ENCODE measurements at regions not wholly inside any gene's neighbourhood (a gene's known extent, or its start where the extent isn't known, plus 50 kb on each side); places are given as distances from the start of the nearest gene placed in this dataset.
"Not testable (repeated sequence)": the region's sequence is repeated elsewhere in the genome, so short reads cannot be mapped to it uniquely, and the experiment has no call there.

DNA sequence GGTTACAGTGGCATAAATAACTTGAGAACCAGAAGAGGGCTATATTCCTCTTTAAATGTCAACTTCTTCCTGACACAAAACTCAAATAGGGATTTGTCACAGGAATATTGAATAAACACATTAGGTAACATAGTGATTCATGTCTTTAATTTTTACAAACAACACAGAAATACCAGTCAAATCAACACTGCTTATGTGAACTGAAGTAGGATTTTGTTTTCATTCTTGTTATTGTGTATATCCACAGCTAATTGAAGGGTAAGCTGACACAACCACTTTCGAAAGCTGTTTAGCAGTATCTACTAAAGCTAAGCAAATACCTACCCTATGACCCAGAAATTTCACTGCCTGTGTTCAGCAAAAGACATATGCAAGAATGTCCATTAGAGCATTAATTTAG, 120.4 kb upstream of the EOLA2 start:
- no peak for DNase-seq

DNA sequence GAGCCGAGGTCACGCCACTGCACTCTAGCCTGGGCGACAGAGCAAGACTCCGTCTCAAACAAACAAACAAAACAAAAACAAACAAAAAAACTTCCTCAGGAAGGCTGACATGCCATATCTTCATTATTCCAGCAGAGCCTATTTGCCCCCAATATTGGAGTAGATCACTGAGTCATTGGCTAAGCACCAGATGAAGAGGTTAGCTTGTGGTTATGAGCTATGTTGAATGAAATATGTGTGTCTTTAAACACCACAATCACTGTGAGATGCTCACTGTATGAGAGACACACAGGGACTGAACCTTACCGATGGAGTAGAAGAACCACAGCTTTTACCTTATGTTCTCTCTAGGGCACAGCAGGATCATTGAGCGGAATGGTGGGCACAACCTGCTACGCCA, 122.1 kb upstream of the EOLA2 start:
- DNase-seq = no peak

DNA sequence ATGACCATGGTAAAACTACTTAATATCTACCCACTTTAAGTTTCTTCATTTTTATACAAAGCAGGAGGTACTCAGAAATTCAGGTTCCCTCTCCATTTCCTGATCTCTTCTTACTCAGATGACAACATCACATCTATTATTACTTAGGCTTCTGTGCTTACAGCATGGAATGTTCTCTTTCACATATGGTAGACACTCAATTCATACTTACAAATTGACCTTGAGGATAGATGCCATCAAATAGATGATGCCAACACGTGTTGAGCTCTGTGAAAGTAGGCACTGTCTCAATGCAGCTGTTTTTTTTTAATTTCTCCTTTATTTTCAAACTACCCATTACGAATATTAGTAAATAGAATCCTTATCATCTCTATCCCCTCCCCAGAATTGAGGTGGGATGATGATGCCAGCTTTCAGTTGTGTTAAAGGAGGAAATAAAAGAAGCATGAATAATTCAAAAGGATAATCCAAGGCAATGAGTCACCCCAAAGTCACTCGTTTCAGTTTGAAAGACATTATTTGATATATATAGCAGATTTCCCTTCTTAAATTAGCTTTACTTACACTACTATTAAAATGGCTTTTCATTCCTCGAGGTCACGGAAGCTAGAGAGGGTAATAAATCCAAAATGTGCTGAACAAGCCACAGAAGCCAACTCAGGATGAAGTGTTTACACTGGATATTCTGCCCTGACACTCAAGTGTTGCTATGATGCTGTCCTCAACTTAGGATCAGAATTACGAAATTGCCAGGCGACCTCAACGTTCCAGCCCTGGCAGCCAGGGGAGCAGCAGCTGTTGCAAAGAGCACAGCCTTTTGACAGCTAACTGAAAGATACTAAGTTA, 124.2 kb upstream of the EOLA2 start:
- DNase-seq = peak; percentile 51

DNA sequence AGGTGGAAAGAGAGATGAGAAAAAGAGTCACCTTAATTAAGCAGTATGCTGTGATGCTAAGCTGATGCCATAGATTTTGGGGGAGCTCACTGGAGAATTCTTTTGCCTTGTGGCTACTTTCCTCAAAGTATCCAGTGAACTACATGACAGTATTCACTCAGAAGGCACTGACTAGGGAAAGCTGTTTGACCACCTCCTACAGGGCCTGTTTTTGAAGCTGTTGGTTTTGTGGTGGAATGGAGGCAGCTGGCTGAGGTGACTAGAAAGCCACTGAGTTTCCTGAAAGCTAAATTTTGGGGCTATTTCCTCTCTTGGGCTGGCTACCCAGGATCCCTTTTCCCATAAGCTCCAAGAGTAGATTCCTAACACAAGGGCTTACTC, 124.8 kb upstream of the EOLA2 start:
- no peak for DNase-seq

DNA sequence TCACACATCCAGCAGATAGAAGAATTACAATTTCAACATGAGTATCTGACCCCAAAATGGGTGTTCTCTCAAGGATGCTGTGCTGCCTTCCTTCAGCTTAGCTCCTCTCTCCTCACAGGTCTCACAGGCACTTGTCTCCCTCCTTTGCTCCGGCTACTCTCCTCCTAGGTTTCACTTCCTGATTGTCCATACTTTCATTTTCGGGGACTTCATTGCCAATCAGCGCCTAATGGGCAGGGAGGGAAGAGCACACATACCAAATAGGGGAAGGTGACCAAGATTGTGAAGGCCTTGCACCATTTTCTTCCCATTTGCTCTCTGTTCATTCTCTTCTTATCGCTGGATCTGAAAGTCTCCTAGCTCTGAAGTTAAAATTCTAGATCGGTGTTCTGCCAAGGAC, 125.4 kb upstream of the EOLA2 start:
- DNase-seq = no peak

DNA sequence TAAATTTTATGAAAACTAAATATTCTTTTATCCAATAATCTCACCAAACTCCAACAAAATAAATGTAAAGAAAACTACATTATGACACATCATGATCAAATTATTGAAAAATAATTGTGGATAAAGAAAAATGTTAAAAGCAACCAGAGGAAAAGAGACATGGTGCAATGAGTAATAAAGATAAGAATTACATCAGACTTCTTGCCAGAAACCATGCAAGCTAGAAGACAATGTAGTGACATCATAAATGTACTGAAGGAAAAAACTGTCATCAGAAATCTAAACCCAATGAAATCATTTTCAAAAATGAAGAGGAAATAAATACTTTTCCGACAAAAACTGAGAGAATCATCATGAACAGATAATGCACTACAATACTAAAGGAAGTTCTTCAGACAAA, 135.9 kb upstream of the EOLA2 start:
- DNase-seq = no peak

DNA sequence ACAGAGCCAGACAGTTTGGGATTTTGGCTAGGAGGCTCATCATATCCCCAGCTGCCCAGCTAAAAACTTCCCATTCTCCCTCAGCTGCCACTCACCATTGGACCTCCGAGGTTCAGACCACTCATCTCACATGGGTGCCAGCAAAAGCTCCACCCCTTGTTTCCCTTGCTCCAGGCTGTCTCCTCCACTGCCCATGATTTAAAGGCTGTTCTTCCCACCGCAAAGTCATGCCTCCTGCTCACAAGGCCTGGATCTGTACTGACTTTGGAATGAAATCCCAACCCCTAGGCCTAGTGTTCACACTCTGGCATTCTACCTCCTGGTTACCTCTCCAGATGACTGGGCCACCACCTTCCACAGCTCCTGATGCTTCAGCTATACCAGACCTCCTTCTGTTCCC, 142.2 kb upstream of the EOLA2 start:
- no peak for DNase-seq

DNA sequence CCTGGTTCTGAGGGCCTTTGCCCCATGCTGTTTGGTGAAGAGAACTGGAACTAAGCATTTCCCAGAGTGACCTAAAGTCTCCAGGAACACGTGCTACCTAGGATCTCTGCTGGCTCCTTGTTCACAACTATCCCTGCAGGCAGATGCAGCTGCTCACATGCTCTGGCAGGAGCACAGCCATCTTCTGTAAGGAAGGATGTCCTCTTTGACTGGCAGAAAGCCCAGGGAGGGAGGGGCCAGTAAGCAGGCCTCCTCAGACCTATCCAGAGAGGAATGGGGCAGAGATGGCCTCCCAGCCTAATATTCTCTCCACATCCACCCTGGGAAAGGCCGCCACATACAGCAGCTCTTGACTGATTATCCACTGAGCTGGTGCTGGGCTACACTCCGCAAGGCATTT, 142.8 kb upstream of the EOLA2 start:
- DNase-seq = peak; percentile 7

DNA sequence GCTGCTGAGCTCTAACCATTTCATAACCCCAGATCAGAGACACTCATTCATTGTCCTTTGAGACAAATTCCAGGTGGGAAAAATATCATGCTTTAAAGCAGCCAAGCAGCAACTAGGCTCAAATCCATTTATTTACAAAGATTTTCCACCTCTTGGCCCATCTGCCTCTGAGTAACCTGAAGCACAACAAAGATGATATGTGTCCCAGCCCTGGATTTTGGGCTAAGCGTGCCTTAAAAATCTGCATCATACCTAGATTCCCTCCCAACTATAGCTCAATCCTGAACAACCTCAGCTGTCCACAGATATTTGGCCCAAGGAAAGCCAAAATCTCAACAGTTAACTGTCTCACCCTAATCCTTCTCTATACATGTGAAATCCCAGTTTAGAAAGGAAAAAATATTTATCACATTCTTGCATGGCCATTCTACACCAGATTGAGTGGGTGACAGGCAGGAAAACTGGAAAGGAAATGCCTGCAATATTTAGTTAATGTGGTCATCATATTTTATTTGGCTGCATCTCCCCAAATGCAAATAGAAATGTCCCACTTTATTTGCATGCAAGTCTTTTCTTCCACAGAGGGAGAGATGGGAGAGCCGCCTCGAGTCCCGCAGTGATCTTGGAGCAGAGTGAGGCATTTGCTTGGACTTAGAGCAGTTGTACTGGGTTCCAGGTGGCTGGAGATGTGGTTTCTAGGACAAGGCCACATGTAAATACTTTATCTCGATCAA, 146.4 kb upstream of the EOLA2 start:
- peak; percentile 74 for DNase-seq

DNA sequence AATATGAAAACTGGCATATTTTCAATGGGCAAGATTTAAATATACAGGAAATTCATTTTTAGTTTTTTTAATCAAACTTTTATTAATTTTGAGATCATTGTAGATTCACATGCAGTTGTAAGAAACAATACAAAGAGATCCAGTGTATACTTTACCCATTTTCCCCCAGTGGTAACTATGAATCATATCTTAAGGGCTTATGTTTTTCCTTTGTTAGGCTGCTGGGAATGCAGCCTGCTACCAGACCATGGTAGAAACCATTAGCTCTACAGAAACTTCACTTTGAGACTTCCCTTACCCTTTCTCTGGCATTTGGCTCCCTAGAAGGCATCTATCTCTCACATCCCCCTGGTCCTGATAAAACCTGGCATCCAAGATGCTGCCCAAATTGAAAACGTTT, 147.6 kb upstream of the EOLA2 start:
- peak; percentile 68 for DNase-seq

DNA sequence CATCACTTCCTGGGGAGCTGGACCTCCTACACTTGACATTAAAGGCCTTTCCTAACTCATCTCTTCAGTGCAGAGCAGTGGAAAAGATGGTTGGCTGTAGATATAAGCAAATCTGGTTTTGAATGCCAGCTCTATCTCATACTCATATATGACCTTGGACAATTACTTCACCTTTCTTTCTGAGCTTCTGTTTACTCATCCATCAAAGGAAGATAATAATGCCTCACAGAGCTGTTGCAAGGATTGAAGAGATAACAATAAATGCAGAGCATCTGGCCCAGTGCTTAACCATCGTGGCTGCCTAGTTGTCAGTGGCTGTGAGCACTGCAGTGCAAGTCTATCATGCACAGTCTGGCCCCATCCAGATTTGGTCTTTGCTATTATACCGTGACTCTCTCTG, 148.1 kb upstream of the EOLA2 start:
- DNase-seq = no peak

DNA sequence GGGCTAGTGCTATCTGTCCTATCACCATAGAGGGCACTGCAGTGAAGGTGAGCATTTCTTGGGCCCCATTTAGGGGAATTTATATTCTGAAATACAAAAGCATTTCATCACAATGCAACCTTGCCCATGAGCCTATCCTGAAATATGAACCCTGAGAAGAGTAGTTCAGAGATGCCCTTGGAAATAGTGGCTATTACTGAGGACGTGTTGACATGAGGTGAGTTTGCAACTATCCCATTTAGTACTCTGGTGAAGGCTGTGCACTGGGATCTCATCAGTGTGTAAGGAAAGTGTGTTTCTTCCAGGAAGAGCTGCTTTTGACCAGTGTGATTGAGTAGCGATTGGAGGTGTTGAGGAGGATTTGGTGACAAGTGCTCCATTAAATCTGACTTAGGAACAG, 149.3 kb upstream of the EOLA2 start:
- DNase-seq = no peak

DNA sequence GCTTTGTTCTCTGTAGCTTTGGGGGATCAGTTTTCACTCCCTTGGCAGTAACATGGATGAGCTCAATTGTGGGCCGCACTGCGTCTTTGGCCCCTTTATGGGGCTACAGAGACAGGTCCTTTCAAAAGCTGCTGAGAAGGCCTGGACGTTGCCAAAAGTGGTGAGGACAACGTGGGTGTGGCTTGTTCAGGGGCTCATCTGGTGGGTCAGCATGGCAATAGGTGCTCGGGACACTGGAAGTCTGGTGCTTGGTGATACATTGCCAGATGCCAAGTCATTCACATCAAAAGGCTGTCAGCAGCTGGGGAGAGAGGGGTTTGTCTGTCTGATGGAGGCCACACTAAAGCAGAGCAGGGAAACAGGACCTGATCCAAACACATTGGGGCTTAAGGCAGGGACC, 149.8 kb upstream of the EOLA2 start:
- no peak for DNase-seq

DNA sequence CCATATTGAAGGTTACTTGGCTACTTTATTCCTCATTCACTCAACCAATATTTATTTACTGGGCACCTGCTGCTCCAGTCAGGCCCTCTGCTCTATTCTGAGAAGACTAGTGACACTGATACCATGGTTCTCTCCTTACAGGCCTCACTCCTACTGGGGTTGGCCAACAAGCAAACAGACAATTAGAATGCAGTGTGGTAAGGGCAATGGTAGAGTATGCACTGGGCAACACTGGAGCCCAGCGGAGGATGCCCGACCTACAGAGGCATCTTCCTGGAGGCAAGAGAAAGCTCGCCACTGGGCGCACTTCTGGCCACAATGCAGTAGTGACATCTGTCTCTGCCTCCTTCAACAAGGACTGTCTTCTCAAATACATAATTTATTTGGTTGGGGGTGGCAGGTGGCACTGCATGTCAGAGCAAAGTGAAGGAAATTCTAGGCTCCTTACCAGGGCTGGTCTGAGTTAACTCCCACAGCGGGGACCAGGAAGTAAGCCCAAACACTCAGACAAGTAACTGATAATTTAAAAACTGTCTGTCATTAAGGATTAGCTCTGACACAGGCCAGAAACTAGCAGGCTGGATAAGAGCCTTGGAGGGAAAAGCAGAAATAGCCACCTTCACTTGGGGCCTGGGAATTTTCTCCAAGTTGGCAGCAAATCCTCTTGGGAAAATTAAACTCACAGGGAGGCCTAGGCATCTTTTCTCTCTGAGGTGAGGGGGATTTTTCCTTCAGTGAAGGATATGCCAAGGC, 150.7 kb upstream of the EOLA2 start:
- no peak for DNase-seq

DNA sequence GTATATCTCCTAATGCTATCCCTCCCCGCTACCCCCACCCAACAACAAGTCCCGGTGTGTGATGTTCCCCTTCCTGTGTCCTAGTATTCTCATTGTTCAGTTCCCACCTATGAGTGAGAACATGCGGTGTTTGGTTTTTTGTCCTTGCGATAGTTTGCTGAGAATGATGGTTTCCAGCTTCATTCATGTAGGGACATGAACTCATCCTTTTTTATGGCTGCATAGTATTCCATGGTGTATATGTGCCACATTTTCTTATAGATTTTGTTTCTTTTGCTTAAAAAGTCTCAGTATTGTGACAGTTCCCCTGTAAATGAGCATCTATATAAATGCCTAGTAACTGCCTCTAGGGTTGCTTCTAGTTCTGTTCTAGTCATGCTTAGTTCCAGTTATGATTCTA, 153.0 kb upstream of the EOLA2 start:
- not testable (repeated sequence) for DNase-seq

DNA sequence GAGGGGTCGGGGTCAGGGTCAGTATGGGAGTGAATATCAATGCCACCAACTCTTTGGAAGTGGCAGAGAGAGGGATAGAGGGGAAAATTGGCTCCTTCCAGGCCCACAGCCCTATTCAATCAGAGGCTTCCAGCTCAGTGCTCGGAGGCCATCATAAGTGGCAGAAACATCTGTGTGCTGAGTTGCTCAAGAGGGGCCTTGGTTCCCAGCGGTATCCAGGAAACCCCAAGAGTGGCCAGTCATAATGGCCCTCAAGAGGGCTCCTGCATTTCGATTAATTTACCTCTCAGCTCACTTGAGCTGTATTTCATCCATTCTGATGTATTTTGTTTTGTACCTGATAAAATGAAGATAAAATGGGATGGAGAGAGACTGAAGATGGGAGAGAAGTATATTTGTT, 154.3 kb upstream of the EOLA2 start:
- no peak for DNase-seq

DNA sequence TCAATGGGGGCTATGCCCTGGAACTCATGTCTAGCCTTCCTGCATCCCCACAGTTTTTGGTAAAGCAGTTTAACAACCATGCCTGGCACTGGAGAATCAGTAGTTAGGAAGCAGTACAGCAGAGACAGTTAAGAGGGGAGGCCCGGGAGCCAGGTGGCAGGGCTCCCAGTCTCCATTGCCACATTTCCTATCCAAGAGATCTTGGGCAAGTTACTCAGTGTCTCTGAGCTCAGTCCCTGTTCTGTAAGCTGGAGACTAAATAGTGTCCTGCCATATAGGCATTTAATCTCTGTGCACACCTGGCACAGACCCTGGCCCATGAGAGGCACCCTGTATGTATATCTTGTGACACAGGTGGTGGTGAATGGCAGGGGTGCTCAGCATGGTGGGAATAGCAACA, 156.1 kb upstream of the EOLA2 start:
- DNase-seq = no peak

DNA sequence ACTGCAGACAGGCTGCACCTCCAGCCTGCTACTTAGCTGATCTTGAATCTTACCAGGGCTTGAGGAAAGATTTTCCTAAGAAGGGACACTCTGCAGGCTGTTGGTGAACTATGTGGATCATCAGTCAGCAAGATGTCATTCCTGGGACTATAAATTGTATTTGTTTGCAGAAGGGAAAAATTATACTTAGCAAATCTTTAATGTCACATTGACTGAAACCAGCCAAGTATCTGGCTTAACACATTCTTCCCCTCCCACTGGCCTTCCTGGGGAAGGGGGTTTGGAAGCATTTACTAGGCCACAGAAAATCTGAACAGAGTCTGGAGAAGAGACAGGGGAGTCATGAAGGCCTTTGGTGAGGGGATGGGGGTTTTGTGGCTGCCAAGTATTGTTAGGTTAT, 156.7 kb upstream of the EOLA2 start:
- DNase-seq = no peak

DNA sequence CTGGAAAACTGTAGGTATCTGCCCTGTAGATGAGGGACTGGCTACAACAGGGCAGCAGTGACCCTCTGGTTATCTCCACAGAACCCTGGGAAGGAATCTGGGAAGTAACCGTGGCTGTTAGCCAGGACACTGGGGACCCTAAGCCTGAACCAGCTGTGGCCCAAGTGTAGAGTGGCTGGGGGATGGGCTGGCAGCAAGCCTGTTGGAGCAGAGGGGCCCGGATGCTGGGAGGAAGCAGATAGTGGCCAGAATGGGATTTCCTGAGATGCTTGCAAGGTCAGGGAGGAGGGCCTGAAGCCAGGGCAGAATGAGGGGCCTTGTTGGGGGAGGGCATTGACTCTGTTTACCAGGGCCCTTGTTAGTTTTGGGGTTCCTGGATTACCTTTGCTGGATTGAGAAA, 161.0 kb upstream of the EOLA2 start:
- peak; percentile 39 for DNase-seq

DNA sequence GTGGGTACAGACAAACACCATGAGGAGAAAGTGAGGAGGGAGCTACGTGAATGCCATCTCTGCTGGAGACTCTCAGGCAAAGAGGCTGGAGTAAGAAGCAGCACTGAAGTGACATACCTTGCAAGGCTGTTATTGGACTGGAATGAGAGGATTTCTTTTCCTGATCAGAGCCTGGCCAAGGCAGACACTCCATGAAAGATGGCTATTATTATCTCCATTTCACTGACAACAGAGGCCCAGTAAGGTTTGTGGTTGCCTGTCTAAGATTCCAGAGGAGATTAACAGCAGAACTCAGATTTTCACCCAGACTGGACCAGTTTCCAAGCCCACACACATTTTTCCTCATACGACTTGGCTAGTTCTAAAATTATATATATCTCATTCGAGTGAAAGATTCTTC, 162.0 kb upstream of the EOLA2 start:
- no peak for DNase-seq

DNA sequence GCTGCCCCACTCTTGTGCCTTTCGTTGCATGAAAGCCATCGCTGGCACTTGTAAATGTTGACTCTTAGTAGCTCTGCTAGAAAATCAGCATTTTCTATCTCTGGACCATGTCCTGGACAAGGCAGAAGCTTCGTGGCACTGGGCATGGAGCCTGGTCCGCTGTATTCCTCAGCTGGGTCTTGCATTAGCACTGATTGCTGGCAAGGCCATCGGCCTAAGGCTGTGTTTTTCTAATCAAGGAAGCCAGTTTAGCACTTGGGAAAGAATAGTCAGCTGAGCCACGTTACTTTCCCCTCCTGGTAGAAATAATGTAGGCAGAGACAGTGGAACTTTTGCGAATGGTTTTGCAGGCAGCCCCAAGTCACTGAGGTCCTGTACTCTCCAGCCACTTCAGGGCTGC, 180.2 kb upstream of the EOLA2 start:
- DNase-seq = no peak

DNA sequence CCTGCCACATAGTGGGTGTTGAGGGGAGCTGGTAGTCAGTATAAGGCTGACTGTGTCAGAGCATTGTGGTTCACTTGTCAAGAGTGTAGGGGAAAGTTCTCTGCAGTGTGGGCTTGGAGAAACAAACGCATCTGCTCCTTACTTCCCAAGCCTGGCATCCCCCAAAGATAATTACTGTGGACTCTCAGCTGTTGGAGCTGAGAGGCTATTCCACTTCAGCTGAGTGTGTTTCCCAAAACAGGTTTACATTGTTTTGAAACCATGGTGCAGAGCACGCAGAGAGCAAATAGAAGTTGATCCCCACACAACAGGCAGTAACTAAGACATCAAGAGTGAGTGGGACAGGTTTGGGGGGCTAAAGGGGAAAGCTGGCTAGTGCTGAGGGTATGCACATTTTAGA, 181.0 kb upstream of the EOLA2 start:
- DNase-seq = no peak

DNA sequence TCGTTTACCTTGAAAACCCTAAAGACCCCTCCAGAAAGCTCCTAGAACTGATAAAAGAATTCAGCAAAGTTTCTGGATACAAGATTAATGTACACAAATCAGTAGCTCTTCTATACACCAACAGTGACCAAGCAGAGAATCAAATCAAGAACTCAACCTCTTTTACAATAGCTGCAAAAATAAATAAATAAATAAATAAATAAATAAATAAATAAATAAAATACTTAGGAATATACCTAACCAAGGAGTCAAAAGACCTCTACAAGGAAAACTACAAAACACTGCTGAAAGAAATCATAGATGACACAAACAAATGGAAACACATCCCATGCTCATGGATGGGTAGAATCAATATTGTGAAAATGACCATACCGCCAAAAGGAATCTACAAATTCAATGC, 186.8 kb upstream of the EOLA2 start:
- DNase-seq = not testable (repeated sequence)

DNA sequence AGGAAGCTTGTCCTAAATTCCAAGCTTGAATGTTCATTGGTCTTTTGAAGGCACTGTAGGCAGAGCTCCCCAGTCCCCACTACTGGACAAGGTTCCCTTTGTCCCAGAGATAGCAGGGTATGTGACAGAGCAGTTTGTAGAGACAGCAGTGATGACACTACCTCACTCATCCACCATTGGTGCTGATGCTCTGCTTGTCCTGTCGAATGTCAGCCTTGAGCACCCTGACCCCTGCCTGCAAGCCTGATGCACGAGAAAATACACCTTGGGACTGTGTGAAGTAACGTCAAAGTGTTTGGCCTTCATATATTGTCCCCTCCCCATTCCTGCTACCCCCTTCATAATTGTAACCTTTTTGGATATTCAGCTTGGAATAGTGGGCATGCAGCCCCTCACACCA, 188.9 kb upstream of the EOLA2 start:
- DNase-seq = no peak
